K562 (cell line): ENCODE measurements at regions not wholly inside any gene's neighbourhood (a gene's known extent, or its start where the extent isn't known, plus 50 kb on each side); places are given as distances from the start of the nearest gene placed in this dataset.

Source experiments
- ARID2 ChIP-seq: fragments of 450-650 bp; IDR thresholded peaks from 2 replicates; pipeline ENCODE4 v1.6.1; 2017; ENCODE audit warnings: antibody characterized with exemption, mild to moderate bottlenecking
- ATF6 ChIP-seq: sonication (generic); formaldehyde crosslinking; IDR thresholded peaks from 2 replicates; pipeline ENCODE4 v1.4.0; 2020; ENCODE audit warnings: mild to moderate bottlenecking, missing genetic modification reagents
- CCAR2 ChIP-seq: fragments of 200-400 bp; formaldehyde crosslinking; IDR thresholded peaks from 2 replicates; pipeline ENCODE4 v1.6.1; 2017; ENCODE audit warnings: mild to moderate bottlenecking, low read depth, low read length
- CHD1 ChIP-seq: fragments of 200-600 bp; sonication (generic); IDR thresholded peaks from one replicate; pipeline ENCODE4 v1.6.1; 2012; ENCODE audit warnings: mild to moderate bottlenecking, moderate library complexity, low read length, inconsistent platforms
- ELF1 ChIP-seq: fragments of 200-800 bp; sonication (Bioruptor generic); IDR thresholded peaks from 2 replicates; pipeline ENCODE4 v1.6.1; 2016; ENCODE audit warnings: missing genetic modification characterization, missing compliant biosample characterization
- HDAC2 ChIP-seq: fragments of 450-650 bp; IDR thresholded peaks from 2 replicates; pipeline ENCODE4 v1.6.1; 2016; ENCODE audit warnings: mild to moderate bottlenecking
- HNRNPLL ChIP-seq: fragments of 200-400 bp; formaldehyde crosslinking; IDR thresholded peaks from 2 replicates; pipeline ENCODE4 v1.6.1; 2017; ENCODE audit warnings: low read length, low read depth, mild to moderate bottlenecking; ENCODE audit not compliant: poor library complexity, severe bottlenecking
- HOXB6 ChIP-seq: fragments of 250-450 bp; sonication (Bioruptor Pico); IDR thresholded peaks from 2 replicates; pipeline ENCODE4 v1.5.1; 2022; ENCODE audit warnings: mild to moderate bottlenecking, borderline replicate concordance
- KLF6 ChIP-seq: fragments of 250-450 bp; sonication (Bioruptor Pico); IDR thresholded peaks from 2 replicates; pipeline ENCODE4 v1.4.0; 2020; ENCODE audit warnings: mild to moderate bottlenecking, moderate library complexity, borderline replicate concordance
- MTA1 ChIP-seq: fragments of 450-650 bp; IDR thresholded peaks from 2 replicates; pipeline ENCODE4 v1.6.1; 2017; ENCODE audit warnings: borderline replicate concordance
- OTX1 ChIP-seq: fragments of 450-650 bp; formaldehyde crosslinking; IDR thresholded peaks from 2 replicates; pipeline ENCODE4 v1.4.0; 2022; ENCODE audit warnings: mild to moderate bottlenecking
- PHF8 ChIP-seq: fragments of 200-600 bp; sonication (generic); IDR thresholded peaks from 2 replicates; pipeline ENCODE4 v1.6.1; 2012; ENCODE audit warnings: mixed run types, mild to moderate bottlenecking, inconsistent platforms, low read length, moderate library complexity, borderline replicate concordance
- SAP30 ChIP-seq: fragments of 200-600 bp; sonication (generic); IDR thresholded peaks from 2 replicates; pipeline ENCODE4 v1.6.1; 2012; ENCODE audit warnings: borderline replicate concordance, low read depth, mild to moderate bottlenecking, moderate library complexity, low read length, control low read depth, inconsistent platforms; ENCODE audit not compliant: insufficient read depth, poor library complexity, severe bottlenecking
- STAG1 ChIP-seq: sonication (generic); formaldehyde crosslinking; IDR thresholded peaks from 2 replicates; pipeline ENCODE4 v1.5.0; 2020; ENCODE audit warnings: missing genetic modification reagents, borderline replicate concordance
- THRAP3 ChIP-seq: fragments of 450-650 bp; IDR thresholded peaks from 2 replicates; pipeline ENCODE4 v1.6.1; 2016; ENCODE audit warnings: mild to moderate bottlenecking, inconsistent platforms, borderline replicate concordance
- TRIM24 ChIP-seq, 2 experiments: fragments of 450-650 bp; IDR thresholded peaks; 2 replicates each; pipeline ENCODE4 v1.6.1; 2016
- ZBED1 ChIP-seq: IDR thresholded peaks from 2 replicates; pipeline ENCODE4 v1.6.1; 2014
- ZNF277 ChIP-seq: fragments of 250-450 bp; sonication (Bioruptor Pico); IDR thresholded peaks from 2 replicates; pipeline ENCODE4 v1.8.0; 2022; ENCODE audit warnings: inconsistent platforms, mild to moderate bottlenecking, moderate library complexity, borderline replicate concordance
- ZNF449 ChIP-seq: fragments of 250-450 bp; sonication (Bioruptor Pico); IDR thresholded peaks from 2 replicates; pipeline ENCODE4 v1.8.0; 2022; ENCODE audit warnings: moderate library complexity, mild to moderate bottlenecking, inconsistent platforms
- ZNF561 ChIP-seq: fragments of 450-650 bp; formaldehyde crosslinking; conservative IDR thresholded peaks from 2 replicates; pipeline ENCODE4 v1.4.0; 2020; ENCODE audit warnings: mild to moderate bottlenecking, moderate library complexity
- ZSCAN29 ChIP-seq: fragments of 450-650 bp; IDR thresholded peaks from 2 replicates; pipeline ENCODE4 v1.6.1; 2017
- TF ChIP-seq, protein P1 (sequence below), 2 experiments: IDR thresholded peaks; 2 replicates each; pipeline ENCODE4 v1.6.1; 2012; ENCODE audit warnings: improper control_type of control experiment in 2 of 2, low read depth in 2 of 2, low read length in 2 of 2, borderline replicate concordance in 1 of 2

DNA sequence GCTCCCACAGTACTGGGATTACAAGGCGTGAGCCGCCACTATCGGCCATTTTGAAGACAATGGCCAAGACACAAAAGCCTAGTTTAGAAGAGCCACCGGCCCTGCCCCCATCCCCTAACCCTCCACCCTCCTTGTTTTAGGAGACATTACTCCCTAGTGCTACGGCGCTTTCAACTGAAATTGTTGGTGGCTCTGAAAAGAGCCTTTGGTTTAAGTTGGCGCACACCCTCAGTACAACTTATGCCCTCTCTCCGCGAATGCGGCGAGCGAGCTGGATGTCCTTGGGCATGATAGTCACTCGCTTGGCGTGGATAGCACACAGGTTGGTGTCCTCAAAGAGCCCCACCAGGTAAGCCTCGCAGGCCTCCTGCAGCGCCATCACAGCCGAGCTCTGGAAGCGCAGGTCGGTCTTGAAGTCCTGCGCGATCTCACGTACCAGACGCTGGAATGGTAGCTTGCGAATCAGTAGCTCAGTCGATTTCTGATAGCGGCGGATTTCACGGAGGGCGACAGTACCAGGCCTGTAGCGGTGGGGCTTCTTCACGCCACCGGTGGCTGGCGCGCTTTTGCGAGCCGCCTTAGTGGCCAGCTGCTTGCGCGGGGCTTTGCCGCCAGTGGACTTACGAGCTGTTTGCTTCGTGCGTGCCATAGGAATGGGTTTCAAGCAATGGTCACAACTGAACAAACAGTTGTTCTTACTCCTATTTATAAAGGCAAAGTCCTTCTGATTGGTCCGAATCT, 114.9 kb upstream of the BTN3A2 start (continued):
- TF ChIP-seq ZNF277 (CRISPR knock-in tag) = no peak
- TF ChIP-seq SAP30 = peak; percentile 60
- no peak for TF ChIP-seq ZSCAN29
- TF ChIP-seq KLF6 = no peak
- no peak for TF ChIP-seq HOXB6 (CRISPR knock-in tag)
- TF ChIP-seq ZNF561 = no peak
- TF ChIP-seq ZNF449 (CRISPR knock-in tag) = no peak
- TF ChIP-seq CCAR2 = no peak
- TF ChIP-seq CHD1 = peak; percentile 88
- peak; percentile 73; the same call in 1 of the 2 replicates for TF ChIP-seq THRAP3
- TF ChIP-seq ZBED1 = peak; percentile 70; the same call in 1 of the 2 replicates
- TF ChIP-seq ATF6 (CRISPR knock-in tag) = 0 out of 2 replicates have a peak, but pooled peaks have one; percentile 38
- TF ChIP-seq, protein P1, sequence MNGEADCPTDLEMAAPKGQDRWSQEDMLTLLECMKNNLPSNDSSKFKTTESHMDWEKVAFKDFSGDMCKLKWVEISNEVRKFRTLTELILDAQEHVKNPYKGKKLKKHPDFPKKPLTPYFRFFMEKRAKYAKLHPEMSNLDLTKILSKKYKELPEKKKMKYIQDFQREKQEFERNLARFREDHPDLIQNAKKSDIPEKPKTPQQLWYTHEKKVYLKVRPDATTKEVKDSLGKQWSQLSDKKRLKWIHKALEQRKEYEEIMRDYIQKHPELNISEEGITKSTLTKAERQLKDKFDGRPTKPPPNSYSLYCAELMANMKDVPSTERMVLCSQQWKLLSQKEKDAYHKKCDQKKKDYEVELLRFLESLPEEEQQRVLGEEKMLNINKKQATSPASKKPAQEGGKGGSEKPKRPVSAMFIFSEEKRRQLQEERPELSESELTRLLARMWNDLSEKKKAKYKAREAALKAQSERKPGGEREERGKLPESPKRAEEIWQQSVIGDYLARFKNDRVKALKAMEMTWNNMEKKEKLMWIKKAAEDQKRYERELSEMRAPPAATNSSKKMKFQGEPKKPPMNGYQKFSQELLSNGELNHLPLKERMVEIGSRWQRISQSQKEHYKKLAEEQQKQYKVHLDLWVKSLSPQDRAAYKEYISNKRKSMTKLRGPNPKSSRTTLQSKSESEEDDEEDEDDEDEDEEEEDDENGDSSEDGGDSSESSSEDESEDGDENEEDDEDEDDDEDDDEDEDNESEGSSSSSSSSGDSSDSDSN (IDR thresholded peaks at IDR 0.05; ENCODE audit: borderline replicate concordance in 1 of 2, low read depth in 2 of 2, low read length in 2 of 2) = peak; percentile 45 to 73; a peak in 2 of 4 replicates
- TF ChIP-seq STAG1 (CRISPR knock-in tag) = 0 out of 2 replicates have a peak, but pooled peaks have one; percentile 8
- no peak for TF ChIP-seq OTX1 (CRISPR knock-in tag)
- no peak for TF ChIP-seq HDAC2
- TF ChIP-seq MTA1 = 0 out of 2 replicates have a peak, but pooled peaks have one; percentile 36
- TF ChIP-seq ELF1 = no peak; the same call in 1 of the 2 replicates
- no peak for TF ChIP-seq ARID2
- TF ChIP-seq TRIM24 (IDR thresholded peaks at IDR 0.05) = no peak
- peak; percentile 92 for TF ChIP-seq HNRNPLL
- TF ChIP-seq PHF8 = peak; percentile 55; the same call in 1 of the 2 replicates
